ENCODE measurements at regions not wholly inside any gene's neighbourhood (a gene's known extent, or its start where the extent isn't known, plus 50 kb on each side); places are given as distances from the start of the nearest gene placed in this dataset.

- no peak overlapping the region for H2AFZ ChIP-seq (ENCODE audit: low read length)
- TF ChIP-seq EZH2 (IDR thresholded peaks at IDR 0.05; ENCODE audit: borderline replicate concordance, low read length), result no peak
- no peak for TF ChIP-seq CTCF (IDR thresholded peaks at IDR 0.05; ENCODE audit: low read length)
- H3K27ac ChIP-seq (ENCODE audit: low read depth, low read length, poor library complexity, severe bottlenecking), result no peak overlapping the region
- no peaks in the 10 kb centered on the region for H3K4me1 ChIP-seq (ENCODE audit: insufficient read depth, low read length, severe bottlenecking)
- no peaks in the 10 kb centered on the region for H3F3A ChIP-seq (ENCODE audit: insufficient read depth, low read length)
- no peaks in the 10 kb centered on the region for H3K9me2 ChIP-seq (ENCODE audit: low read depth, low read length)
- H3K79me2 ChIP-seq (ENCODE audit: insufficient read depth, low read length), result no peaks in the 10 kb centered on the region
- no peaks in the 10 kb centered on the region for H3K27me3 ChIP-seq (ENCODE audit: insufficient read depth, low read length)
- no peaks in the 10 kb centered on the region for H3K9me3 ChIP-seq (ENCODE audit: low read length)
- no peak overlapping the region for H3K9ac ChIP-seq (ENCODE audit: low read length)
- no peaks in the 10 kb centered on the region for H4K20me1 ChIP-seq (ENCODE audit: insufficient read depth, low read length)
- H3K4me2 ChIP-seq (ENCODE audit: low read length), result no peak overlapping the region
- no peak overlapping the region for H3K4me3 ChIP-seq (ENCODE audit: low read depth, low read length, poor library complexity, severe bottlenecking)
- no peaks in the 10 kb centered on the region for H3K36me3 ChIP-seq (ENCODE audit: insufficient read depth, low read length)
Observed at GRCh38 chr2:215507836-215508235, 72.0 kb upstream of the FN1 start.

- Histone ChIP-seq H4K20me1 (ENCODE audit: insufficient read depth, low read length) (no peaks in the 10 kb centered on the region), H3K36me3 (ENCODE audit: insufficient read depth, low read length) (no peaks in the 10 kb centered on the region), H3K27ac (ENCODE audit: low read depth, low read length, poor library complexity, severe bottlenecking) (no peak overlapping the region), H3K27me3 (ENCODE audit: insufficient read depth, low read length) (no peaks in the 10 kb centered on the region), H3K4me3 (ENCODE audit: low read depth, low read length, poor library complexity, severe bottlenecking) (no peak overlapping the region), H3K9me3 (ENCODE audit: low read length) (no peaks in the 10 kb centered on the region), H3K4me1 (ENCODE audit: insufficient read depth, low read length, severe bottlenecking) (no peaks in the 10 kb centered on the region), H3K9me2 (ENCODE audit: low read depth, low read length) (no peaks in the 10 kb centered on the region), H3F3A (ENCODE audit: insufficient read depth, low read length) (no peaks in the 10 kb centered on the region), H3K79me2 (ENCODE audit: insufficient read depth, low read length) (no peaks in the 10 kb centered on the region), H3K4me2 (ENCODE audit: low read length) (no peak overlapping the region), H2AFZ (ENCODE audit: low read length) (no peak overlapping the region), H3K9ac (ENCODE audit: low read length) (no peak overlapping the region)
- TF ChIP-seq EZH2 (IDR thresholded peaks at IDR 0.05; ENCODE audit: borderline replicate concordance, low read length), result no peak
- TF ChIP-seq CTCF (IDR thresholded peaks at IDR 0.05; ENCODE audit: low read length), result no peak
Observed at GRCh38 chr2:215507136-215507535, 71.3 kb upstream of the FN1 start.

GRCh38 chr2:215506604-215506990 lies 70.7 kb upstream of the FN1 start:
- Histone ChIP-seq H3K79me2 (ENCODE audit: insufficient read depth, low read length) (no peaks in the 10 kb centered on the region), H3K4me3 (ENCODE audit: low read depth, low read length, poor library complexity, severe bottlenecking) (no peak overlapping the region), H3K9me3 (ENCODE audit: low read length) (no peaks in the 10 kb centered on the region), H3K27ac (ENCODE audit: low read depth, low read length, poor library complexity, severe bottlenecking) (no peak overlapping the region), H3K9me2 (ENCODE audit: low read depth, low read length) (no peaks in the 10 kb centered on the region), H3F3A (ENCODE audit: insufficient read depth, low read length) (no peaks in the 10 kb centered on the region), H3K9ac (ENCODE audit: low read length) (no peak overlapping the region), H3K27me3 (ENCODE audit: insufficient read depth, low read length) (no peaks in the 10 kb centered on the region), H3K4me2 (ENCODE audit: low read length) (no peak overlapping the region), H4K20me1 (ENCODE audit: insufficient read depth, low read length) (no peaks in the 10 kb centered on the region), H3K4me1 (ENCODE audit: insufficient read depth, low read length, severe bottlenecking) (no peaks in the 10 kb centered on the region), H3K36me3 (ENCODE audit: insufficient read depth, low read length) (no peaks in the 10 kb centered on the region), H2AFZ (ENCODE audit: low read length) (no peak overlapping the region)
- TF ChIP-seq CTCF (IDR thresholded peaks at IDR 0.05; ENCODE audit: low read length), result no peak
- TF ChIP-seq EZH2 (IDR thresholded peaks at IDR 0.05; ENCODE audit: borderline replicate concordance, low read length), result no peak
